ENCODE measurements at regions not wholly inside any gene's neighbourhood (a gene's known extent, or its start where the extent isn't known, plus 50 kb on each side); places are given as distances from the start of the nearest gene placed in this dataset.

GRCh38 chr9:119667163-119667562 is 297.9 kb upstream of the BRINP1 start:
- TF ChIP-seq CTCF (IDR thresholded peaks at IDR 0.05) (no peak), POLR2AphosphoS5 (IDR thresholded peaks at IDR 0.05; ENCODE audit: low read depth, low read length) (no peak), TCF7L2 (IDR thresholded peaks at IDR 0.05; ENCODE audit: low read depth, low read length) (no peak)
